Endothelial cell of umbilical vein (primary cell): ENCODE measurements at regions not wholly inside any gene's neighbourhood (a gene's known extent, or its start where the extent isn't known, plus 50 kb on each side); places are given as distances from the start of the nearest gene placed in this dataset.

Experiments used
- CTCF ChIP-seq, 2 donors: IDR thresholded peaks; 1 replicate in 1 of 2; 2 replicates in 1 of 2; pipeline ENCODE4 v1.5.1; 2011; ENCODE audit warnings: low read length in 2 of 2, mild to moderate bottlenecking in 2 of 2, moderate library complexity in 2 of 2, control low read depth in 1 of 2, inconsistent platforms in 1 of 2, low read depth in 1 of 2; ENCODE audit not compliant: insufficient read depth in 1 of 2; ENCODE audit errors: extremely low read depth in 1 of 2
- EZH2 ChIP-seq: IDR thresholded peaks from 2 replicates; pipeline ENCODE4 v1.6.1; 2012; ENCODE audit warnings: borderline replicate concordance, low read depth, mild to moderate bottlenecking, moderate library complexity, low read length, inconsistent platforms; ENCODE audit not compliant: severe bottlenecking
- FOS ChIP-seq: IDR thresholded peaks from 2 replicates; pipeline ENCODE4 v1.6.1; 2011; ENCODE audit warnings: mild to moderate bottlenecking, low read length, moderate library complexity, borderline replicate concordance; ENCODE audit not compliant: insufficient read depth
- MAX ChIP-seq: IDR thresholded peaks from 2 replicates; pipeline ENCODE4 v1.6.1; 2011; ENCODE audit not compliant: insufficient read depth, insufficient read length
- POLR2A ChIP-seq: IDR thresholded peaks from 2 replicates; pipeline ENCODE4 v1.6.1; 2012; ENCODE audit warnings: low read depth, mild to moderate bottlenecking, control low read depth, low read length
- POLR2AphosphoS5 ChIP-seq: IDR thresholded peaks from 2 replicates; pipeline ENCODE4 v1.6.1; 2012; ENCODE audit warnings: low read depth, mild to moderate bottlenecking, control low read depth, low read length, moderate library complexity; ENCODE audit not compliant: insufficient read depth

- TF ChIP-seq POLR2A (no peak), CTCF (IDR thresholded peaks at IDR 0.05; ENCODE audit: extremely low read depth in 1 of 2, insufficient read depth in 1 of 2, low read depth in 1 of 2, low read length in 2 of 2) (no peak), FOS (no peak), MAX (no peak), POLR2AphosphoS5 (no peak), EZH2 (no peak)
Observed at GRCh38 chr20:43331906-43332305, 125.8 kb upstream of the SRSF6 start.
